Esophagus muscularis mucosa (tissue), 4 donors: ENCODE measurements at regions not wholly inside any gene's neighbourhood (a gene's known extent, or its start where the extent isn't known, plus 50 kb on each side); places are given as distances from the start of the nearest gene placed in this dataset.

Source experiments
- EP300 ChIP-seq: sonication (generic); formaldehyde crosslinking; IDR thresholded peaks from one replicate; pipeline ENCODE4 v1.6.1; 2017; ENCODE audit warnings: antibody characterized with exemption
- POLR2A ChIP-seq: fragments of 450-650 bp; IDR thresholded peaks from one replicate; pipeline ENCODE4 v1.6.1; 2017; ENCODE audit warnings: antibody characterized with exemption, moderate library complexity, mild to moderate bottlenecking, low read depth
- POLR2AphosphoS5 ChIP-seq, 2 donors: sonication (generic); formaldehyde crosslinking; IDR thresholded peaks; one replicate each; pipeline ENCODE4 v1.6.1; 2017; ENCODE audit warnings: antibody characterized with exemption in 2 of 2
- TF ChIP-seq, protein P1 (sequence below), 3 experiments: fragments of 200-600 bp in 2 of 3; fragments of 450-650 bp in 1 of 3; sonication (generic) in 2 of 3; IDR thresholded peaks; one replicate each; pipeline ENCODE4 v1.5.1; 2017 to 2019; ENCODE audit warnings: antibody characterized with exemption in 3 of 3, mild to moderate bottlenecking in 2 of 3, moderate library complexity in 1 of 3

DNA sequence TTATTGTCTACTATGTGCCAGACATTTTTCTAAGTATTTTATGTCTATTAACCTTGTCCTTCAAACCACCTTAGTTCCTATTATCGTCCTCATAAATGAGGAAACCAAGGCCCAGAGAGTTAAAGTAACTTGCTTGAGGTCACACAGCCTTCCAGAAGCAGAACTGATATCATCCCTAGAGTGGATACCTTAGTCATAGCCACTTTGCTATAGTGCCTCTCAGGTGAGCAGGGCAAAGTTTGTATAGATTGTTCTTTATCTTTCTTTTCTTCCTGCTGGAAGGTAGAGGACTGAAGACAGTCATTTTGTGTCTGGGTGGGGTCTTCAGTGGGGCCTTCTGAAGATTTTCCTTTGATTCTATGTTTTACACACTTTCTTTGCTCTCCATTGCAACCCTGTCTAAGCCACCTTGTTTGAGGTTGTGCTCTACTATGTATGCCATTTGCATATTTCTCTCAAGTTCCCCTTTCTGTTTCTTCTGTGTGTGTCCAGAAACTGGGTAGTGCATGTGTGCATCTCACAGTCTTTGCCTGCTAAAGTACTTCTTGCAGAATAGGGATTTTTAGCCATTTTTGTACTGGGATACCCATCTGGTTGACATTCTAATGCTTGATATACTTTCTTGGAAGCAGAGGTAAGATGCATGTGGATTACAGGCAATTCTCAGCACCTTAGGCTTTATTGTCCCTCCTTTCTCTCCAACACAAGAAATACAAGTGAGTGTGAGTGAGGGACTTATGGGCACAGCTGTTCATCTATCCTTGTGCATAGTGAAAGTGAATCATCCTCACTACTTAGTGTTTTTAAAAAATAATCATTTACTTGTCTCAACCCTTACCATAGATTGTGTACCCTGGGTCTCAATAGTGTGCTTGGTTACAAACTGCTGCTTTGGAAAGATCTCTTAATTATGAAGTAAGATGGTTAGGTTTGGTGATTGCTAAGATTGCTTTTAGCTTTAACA, 207.6 kb upstream of the HMCN1 start:
- TF ChIP-seq EP300 (no peak), POLR2AphosphoS5 (IDR thresholded peaks at IDR 0.05) (no peak), POLR2A (no peak)
- TF ChIP-seq, protein P1, sequence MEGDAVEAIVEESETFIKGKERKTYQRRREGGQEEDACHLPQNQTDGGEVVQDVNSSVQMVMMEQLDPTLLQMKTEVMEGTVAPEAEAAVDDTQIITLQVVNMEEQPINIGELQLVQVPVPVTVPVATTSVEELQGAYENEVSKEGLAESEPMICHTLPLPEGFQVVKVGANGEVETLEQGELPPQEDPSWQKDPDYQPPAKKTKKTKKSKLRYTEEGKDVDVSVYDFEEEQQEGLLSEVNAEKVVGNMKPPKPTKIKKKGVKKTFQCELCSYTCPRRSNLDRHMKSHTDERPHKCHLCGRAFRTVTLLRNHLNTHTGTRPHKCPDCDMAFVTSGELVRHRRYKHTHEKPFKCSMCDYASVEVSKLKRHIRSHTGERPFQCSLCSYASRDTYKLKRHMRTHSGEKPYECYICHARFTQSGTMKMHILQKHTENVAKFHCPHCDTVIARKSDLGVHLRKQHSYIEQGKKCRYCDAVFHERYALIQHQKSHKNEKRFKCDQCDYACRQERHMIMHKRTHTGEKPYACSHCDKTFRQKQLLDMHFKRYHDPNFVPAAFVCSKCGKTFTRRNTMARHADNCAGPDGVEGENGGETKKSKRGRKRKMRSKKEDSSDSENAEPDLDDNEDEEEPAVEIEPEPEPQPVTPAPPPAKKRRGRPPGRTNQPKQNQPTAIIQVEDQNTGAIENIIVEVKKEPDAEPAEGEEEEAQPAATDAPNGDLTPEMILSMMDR (IDR thresholded peaks at IDR 0.05): no peak
